Breast epithelium (tissue), 4 donors: ENCODE measurements at regions not wholly inside any gene's neighbourhood (a gene's known extent, or its start where the extent isn't known, plus 50 kb on each side); places are given as distances from the start of the nearest gene placed in this dataset.

ENCODE experiments used
- DNase-seq, 2 donors: peaks; one replicate each; pipeline ENCODE4 v3.0.0-alpha.2; 2019; ENCODE audit warnings: low spot score in 2 of 2
- H3K27ac ChIP-seq, 2 donors: fragments of 200-600 bp; sonication (generic) in 1 of 2; one replicate each; pipeline ENCODE4 v1.5.1; 2016 to 2019; ENCODE audit warnings: mild to moderate bottlenecking in 1 of 2
- H3K27me3 ChIP-seq, 2 donors: fragments of 200-600 bp; sonication (generic) in 1 of 2; one replicate each; pipeline versions ENCODE4 v1.5.1 to v1.6.0; 2017 to 2019; ENCODE audit warnings: control low read depth in 1 of 2, mild to moderate bottlenecking in 1 of 2
- H3K36me3 ChIP-seq: fragments of 200-600 bp; one replicate; pipeline ENCODE4 v1.5.1; 2019
- H3K4me1 ChIP-seq, 2 donors: fragments of 200-600 bp; sonication (generic); one replicate each; pipeline ENCODE4 v1.5.1; 2016 to 2019; ENCODE audit warnings: control low read depth in 1 of 2
- H3K4me3 ChIP-seq, 3 donors: fragments of 200-600 bp; sonication (generic); 1 replicate in 2 of 3; 2 replicates in 1 of 3; pipeline ENCODE4 v1.5.1; 2016 to 2019; ENCODE audit warnings: mild to moderate bottlenecking in 3 of 3, moderate library complexity in 2 of 3
- H3K9me3 ChIP-seq, 2 donors: fragments of 200-600 bp; sonication (generic) in 1 of 2; one replicate each; pipeline ENCODE4 v1.5.1; 2016 to 2019; ENCODE audit warnings: control low read depth in 1 of 2
- POLR2A ChIP-seq: fragments of 450-650 bp; IDR thresholded peaks from one replicate; pipeline ENCODE4 v1.6.1; 2016; ENCODE audit warnings: antibody characterized with exemption, mild to moderate bottlenecking, moderate library complexity
- POLR2AphosphoS5 ChIP-seq, 3 donors: sonication (generic); formaldehyde crosslinking; IDR thresholded peaks; one replicate each; pipeline ENCODE4 v1.6.1; 2017; ENCODE audit warnings: antibody characterized with exemption in 3 of 3
- intact Hi-C: fragments of 100-400 bp; cut with DNase I; formaldehyde crosslinking; loops from one replicate; pipeline ENCODE4 v1.15.1; 2023; ENCODE audit warnings: low total_unique reads
- TF ChIP-seq, protein P1 (sequence below), 3 donors: fragments of 450-650 bp; IDR thresholded peaks; one replicate each; pipeline ENCODE4 v1.5.1; 2016 to 2017; ENCODE audit warnings: antibody characterized with exemption in 3 of 3, mild to moderate bottlenecking in 3 of 3, moderate library complexity in 3 of 3

DNA sequence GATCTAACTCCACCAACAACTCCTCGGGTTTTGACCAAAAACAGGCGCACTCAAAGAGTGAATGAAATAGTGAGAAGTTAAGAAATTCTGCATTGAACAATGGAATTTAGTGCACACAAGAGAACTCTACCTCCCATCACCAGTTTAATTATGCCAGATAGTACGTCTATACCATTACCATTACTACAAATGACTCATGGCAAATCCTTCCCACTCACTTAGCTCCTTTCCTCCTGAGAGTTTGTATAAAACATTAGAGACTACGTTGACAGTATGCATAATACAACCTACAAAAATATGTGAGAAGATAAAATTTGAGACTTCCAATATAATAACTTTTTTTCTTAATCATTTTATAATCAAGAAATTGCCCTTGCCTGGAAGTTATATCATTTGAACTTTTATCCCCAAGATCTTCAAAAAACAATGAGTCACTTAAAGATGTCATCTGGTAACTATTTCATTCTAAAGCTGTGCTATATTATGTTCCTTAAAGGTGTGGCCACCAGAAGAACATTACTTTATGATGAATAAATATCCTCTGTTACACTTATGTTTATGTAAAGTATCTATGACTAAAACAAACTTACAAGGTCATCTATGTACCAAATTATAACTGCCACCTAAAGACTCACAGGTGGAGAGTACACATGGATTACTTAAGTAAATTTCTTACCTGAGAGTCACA, 297.9 kb upstream of the PTGER4 start:
- Histone ChIP-seq H3K9me3 (no peaks in the 10 kb centered on the region), H3K4me1 (no peaks in the 10 kb centered on the region), H3K27ac (no peak overlapping the region), H3K4me3 (no peak overlapping the region), H3K36me3 (no peaks in the 10 kb centered on the region), H3K27me3 (no peaks in the 10 kb centered on the region)
- intact Hi-C loops: no loop called here
- TF ChIP-seq POLR2AphosphoS5 (IDR thresholded peaks at IDR 0.05) (no peak), POLR2A (no peak)
- TF ChIP-seq, protein P1, sequence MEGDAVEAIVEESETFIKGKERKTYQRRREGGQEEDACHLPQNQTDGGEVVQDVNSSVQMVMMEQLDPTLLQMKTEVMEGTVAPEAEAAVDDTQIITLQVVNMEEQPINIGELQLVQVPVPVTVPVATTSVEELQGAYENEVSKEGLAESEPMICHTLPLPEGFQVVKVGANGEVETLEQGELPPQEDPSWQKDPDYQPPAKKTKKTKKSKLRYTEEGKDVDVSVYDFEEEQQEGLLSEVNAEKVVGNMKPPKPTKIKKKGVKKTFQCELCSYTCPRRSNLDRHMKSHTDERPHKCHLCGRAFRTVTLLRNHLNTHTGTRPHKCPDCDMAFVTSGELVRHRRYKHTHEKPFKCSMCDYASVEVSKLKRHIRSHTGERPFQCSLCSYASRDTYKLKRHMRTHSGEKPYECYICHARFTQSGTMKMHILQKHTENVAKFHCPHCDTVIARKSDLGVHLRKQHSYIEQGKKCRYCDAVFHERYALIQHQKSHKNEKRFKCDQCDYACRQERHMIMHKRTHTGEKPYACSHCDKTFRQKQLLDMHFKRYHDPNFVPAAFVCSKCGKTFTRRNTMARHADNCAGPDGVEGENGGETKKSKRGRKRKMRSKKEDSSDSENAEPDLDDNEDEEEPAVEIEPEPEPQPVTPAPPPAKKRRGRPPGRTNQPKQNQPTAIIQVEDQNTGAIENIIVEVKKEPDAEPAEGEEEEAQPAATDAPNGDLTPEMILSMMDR (IDR thresholded peaks at IDR 0.05): no peak
- DNase-seq: no peak

DNA sequence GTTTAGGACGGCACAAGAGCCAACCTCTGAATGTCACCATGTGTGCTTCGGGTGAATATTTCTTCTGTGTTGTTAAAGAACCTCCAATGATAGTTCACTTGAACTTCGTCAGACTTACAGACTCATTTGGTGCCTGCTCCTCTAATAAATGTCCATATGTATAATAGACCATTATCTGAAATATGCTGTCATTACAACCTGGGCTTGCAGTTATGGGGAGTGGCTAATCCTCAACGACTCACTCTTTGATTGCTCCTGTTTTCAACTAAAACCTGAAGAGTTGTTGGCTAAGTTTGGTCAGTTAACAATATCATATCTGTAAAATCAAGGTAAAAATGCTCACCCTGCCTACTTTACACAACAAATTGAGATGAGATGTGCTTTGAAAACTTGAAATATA, 298.7 kb upstream of the PTGER4 start:
- Histone ChIP-seq H3K27ac (no peak overlapping the region), H3K4me1 (no peaks in the 10 kb centered on the region), H3K27me3 (no peaks in the 10 kb centered on the region), H3K4me3 (no peak overlapping the region), H3K9me3 (no peaks in the 10 kb centered on the region), H3K36me3 (no peaks in the 10 kb centered on the region)
- no peak for DNase-seq
- intact Hi-C loops: no loop called here
- TF ChIP-seq POLR2A: no peak
- TF ChIP-seq, protein P1 (IDR thresholded peaks at IDR 0.05): no peak
- no peak for TF ChIP-seq POLR2AphosphoS5 (IDR thresholded peaks at IDR 0.05)

DNA sequence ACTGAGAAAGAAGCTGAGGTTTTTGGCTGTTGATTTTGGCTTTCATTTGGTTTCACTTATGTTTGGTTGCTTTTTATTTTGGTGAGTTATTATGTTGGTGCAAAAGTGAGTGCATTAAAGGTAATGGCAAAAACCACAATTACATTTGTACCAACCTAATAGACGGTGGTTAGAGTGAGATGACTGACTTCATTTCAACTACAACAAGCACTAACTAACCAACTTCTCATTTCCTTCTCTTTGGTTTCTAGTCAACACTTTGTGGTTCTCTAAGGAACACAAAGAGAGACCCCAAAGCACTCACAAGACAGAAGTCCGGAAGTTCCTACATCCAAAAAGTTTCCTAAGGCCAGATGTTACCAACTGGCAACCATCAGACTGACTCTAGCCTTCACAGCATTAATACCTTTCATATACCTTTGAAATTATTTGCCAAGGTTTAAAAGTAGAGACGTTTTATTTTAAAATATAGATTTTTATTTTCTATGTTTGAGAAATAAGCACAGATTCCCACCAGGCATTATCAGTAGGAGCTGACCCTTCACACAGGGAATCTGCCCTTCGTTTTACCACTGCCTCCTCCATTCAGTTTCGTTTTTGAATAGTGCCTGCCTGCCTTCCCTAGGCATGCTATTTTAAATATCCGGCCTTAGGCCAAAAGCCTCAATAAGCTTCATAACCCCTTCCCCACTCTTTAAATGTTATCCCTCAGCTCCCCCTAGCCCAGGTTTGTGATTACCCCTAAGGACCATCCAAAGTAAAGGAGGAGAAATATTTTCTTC, 301.1 kb upstream of the PTGER4 start:
- no peaks in the 10 kb centered on the region for H3K4me1 ChIP-seq
- DNase-seq: no peak

GRCh38 chr5:40376566-40376965, 303.1 kb upstream of the PTGER4 start:
- intact Hi-C loops: no loop called here
- Histone ChIP-seq H3K4me1 (no peaks in the 10 kb centered on the region), H3K36me3 (no peaks in the 10 kb centered on the region), H3K27me3 (no peaks in the 10 kb centered on the region), H3K4me3 (no peak overlapping the region), H3K9me3 (no peaks in the 10 kb centered on the region), H3K27ac (no peak overlapping the region)
- TF ChIP-seq POLR2AphosphoS5 (IDR thresholded peaks at IDR 0.05) (no peak), POLR2A (no peak)
- TF ChIP-seq, protein P1 (IDR thresholded peaks at IDR 0.05): no peak
- DNase-seq: no peak

More for the DNA sequence above, 301.1 kb upstream of the PTGER4 start:
- no peaks in the 10 kb centered on the region for H3K9me3 ChIP-seq
- intact Hi-C loops: no loop called here
- H3K27ac ChIP-seq: no peak overlapping the region
- TF ChIP-seq POLR2A: no peak
- TF ChIP-seq, protein P1 (IDR thresholded peaks at IDR 0.05): no peak
- TF ChIP-seq POLR2AphosphoS5 (IDR thresholded peaks at IDR 0.05): no peak
- no peaks in the 10 kb centered on the region for H3K36me3 ChIP-seq
- no peak overlapping the region for H3K4me3 ChIP-seq
- H3K27me3 ChIP-seq: no peaks in the 10 kb centered on the region

DNA sequence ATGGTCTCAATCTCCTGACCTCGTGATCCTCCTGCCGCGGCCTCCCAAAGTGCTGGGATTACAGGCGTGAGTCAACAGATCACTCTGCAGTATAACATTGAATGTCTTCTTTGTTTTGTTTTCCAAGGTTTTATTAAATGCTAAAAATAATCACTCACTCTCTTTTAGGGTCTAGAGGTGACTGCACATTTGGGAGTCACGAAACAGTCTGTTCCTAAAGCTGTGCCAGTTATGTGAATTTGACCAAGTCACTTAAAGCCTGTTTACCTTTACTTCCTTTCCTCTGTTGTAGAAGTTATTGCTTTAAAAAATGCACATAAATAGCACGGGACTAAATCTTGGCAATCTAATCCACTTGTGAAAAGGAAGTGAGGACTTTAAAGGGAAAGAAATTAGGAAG, 304.9 kb upstream of the PTGER4 start:
- Histone ChIP-seq H3K27ac (no peak overlapping the region), H3K4me1 (no peaks in the 10 kb centered on the region), H3K4me3 (no peak overlapping the region), H3K9me3 (peaks cover 0 to 8% of the 10 kb centered on the region in 2 donors), H3K27me3 (no peaks in the 10 kb centered on the region), H3K36me3 (no peaks in the 10 kb centered on the region)
- intact Hi-C loops: no loop called here
- TF ChIP-seq POLR2A (no peak), POLR2AphosphoS5 (IDR thresholded peaks at IDR 0.05) (no peak)
- TF ChIP-seq, protein P1 (IDR thresholded peaks at IDR 0.05): no peak
- DNase-seq: no peak
